Neuronal stem cell (in vitro differentiated cells): ENCODE measurements at regions not wholly inside any gene's neighbourhood (a gene's known extent, or its start where the extent isn't known, plus 50 kb on each side); places are given as distances from the start of the nearest gene placed in this dataset.
"Not testable (repeated sequence)": the region's sequence is repeated elsewhere in the genome, so short reads cannot be mapped to it uniquely, and the experiment has no call there.

ENCODE experiments used
- DNase-seq: peaks from one replicate; pipeline ENCODE4 v3.0.0-alpha.2; 2013; ENCODE audit warnings: low spot score
- H2AFZ ChIP-seq: one replicate; pipeline ENCODE4 v1.6.1; 2013; ENCODE audit warnings: mild to moderate bottlenecking, low read length, inconsistent platforms
- H2AK5ac ChIP-seq: 2 replicates; pipeline ENCODE4 v1.6.1; 2013; ENCODE audit warnings: low read depth, mild to moderate bottlenecking, inconsistent platforms, low read length, moderate library complexity, mixed read lengths
- H2BK120ac ChIP-seq: 2 replicates; pipeline ENCODE4 v1.6.1; 2013; ENCODE audit warnings: low read depth, mild to moderate bottlenecking, inconsistent platforms, low read length, moderate library complexity, mixed read lengths
- H2BK12ac ChIP-seq: one replicate; pipeline ENCODE4 v1.6.1; 2013; ENCODE audit warnings: low read length, inconsistent platforms
- H2BK15ac ChIP-seq: 2 replicates; pipeline ENCODE4 v1.6.1; 2013; ENCODE audit warnings: mild to moderate bottlenecking, low read length, inconsistent platforms, mixed read lengths
- H2BK5ac ChIP-seq: one replicate; pipeline ENCODE4 v1.6.1; 2013; ENCODE audit warnings: inconsistent platforms, mild to moderate bottlenecking, low read length, moderate library complexity
- H3K14ac ChIP-seq: one replicate; pipeline ENCODE4 v1.6.1; 2013; ENCODE audit warnings: low read length, inconsistent platforms
- H3K18ac ChIP-seq: 2 replicates; pipeline ENCODE4 v1.6.1; 2013; ENCODE audit warnings: low read length, inconsistent platforms
- H3K23ac ChIP-seq: 2 replicates; pipeline ENCODE4 v1.6.1; 2013; ENCODE audit warnings: low read depth, mild to moderate bottlenecking, mixed read lengths, low read length, inconsistent platforms; ENCODE audit not compliant: poor library complexity
- H3K27ac ChIP-seq: replicated peaks from 3 replicates; pipeline ENCODE4 v1.5.1; 2013; ENCODE audit warnings: low read length, inconsistent platforms
- H3K27me3 ChIP-seq, 3 experiments: 2 replicates each; pipeline ENCODE4 v1.6.1; 2013; ENCODE audit warnings: low read length in 3 of 3, mild to moderate bottlenecking in 2 of 3, inconsistent platforms in 1 of 3, low read depth in 1 of 3, mixed read lengths in 1 of 3, moderate library complexity in 1 of 3; ENCODE audit not compliant: control insufficient read depth in 3 of 3, insufficient read depth in 3 of 3
- H3K36me3 ChIP-seq, 2 donors: replicated peaks in 1 of 2; 2 replicates each; pipeline ENCODE4 v1.6.1; 2013; ENCODE audit warnings: low read length in 2 of 2; ENCODE audit not compliant: control insufficient read depth in 2 of 2, insufficient read depth in 2 of 2
- H3K4ac ChIP-seq: 2 replicates; pipeline ENCODE4 v1.6.1; 2013; ENCODE audit warnings: inconsistent platforms, mild to moderate bottlenecking, low read length, moderate library complexity
- H3K4me1 ChIP-seq, 2 donors: 1 replicate in 1 of 2; 2 replicates in 1 of 2; pipeline ENCODE4 v1.6.1; 2013; ENCODE audit warnings: low read length in 2 of 2, low read depth in 1 of 2; ENCODE audit not compliant: control insufficient read depth in 2 of 2, insufficient read depth in 1 of 2
- H3K4me2 ChIP-seq: one replicate; pipeline ENCODE4 v1.6.1; 2013; ENCODE audit warnings: mild to moderate bottlenecking, low read length, inconsistent platforms; ENCODE audit not compliant: insufficient read depth, poor library complexity, severe bottlenecking
- H3K4me3 ChIP-seq, 2 donors: 2 replicates each; pipeline ENCODE4 v1.5.1; 2013; ENCODE audit warnings: low read length in 2 of 2, mild to moderate bottlenecking in 2 of 2, inconsistent platforms in 1 of 2, moderate library complexity in 1 of 2
- H3K79me1 ChIP-seq: one replicate; pipeline ENCODE4 v1.6.1; 2013; ENCODE audit warnings: low read depth, mild to moderate bottlenecking, inconsistent platforms, low read length, moderate library complexity
- H3K9ac ChIP-seq: one replicate; pipeline ENCODE4 v1.6.1; 2013; ENCODE audit warnings: mild to moderate bottlenecking, low read depth, low read length, inconsistent platforms; ENCODE audit not compliant: poor library complexity
- H3K9me3 ChIP-seq, 2 donors: replicated peaks in 1 of 2; 2 replicates each; pipeline versions ENCODE3 to v1.6.1; 2013; ENCODE audit warnings: low read length in 2 of 2, mild to moderate bottlenecking in 2 of 2, inconsistent platforms in 1 of 2, low read depth in 1 of 2, mixed read lengths in 1 of 2, moderate library complexity in 1 of 2; ENCODE audit not compliant: control insufficient read depth in 2 of 2, insufficient read depth in 1 of 2
- H4K8ac ChIP-seq: one replicate; pipeline ENCODE4 v1.6.1; 2013; ENCODE audit warnings: low read depth, mild to moderate bottlenecking, inconsistent platforms, low read length, moderate library complexity
- H4K91ac ChIP-seq: one replicate; pipeline ENCODE4 v1.6.1; 2013; ENCODE audit warnings: low read length, low read depth, mild to moderate bottlenecking, inconsistent platforms; ENCODE audit not compliant: poor library complexity
- WGBS, 2 donors: extraction: QIAGEN DNeasy Blood & Tissue Kit; methylation state at CpG; one replicate each; pipeline ENCODE4 v1.1.7; 2013; ENCODE audit warnings: missing lambda C conversion rate in 2 of 2, mixed read lengths in 1 of 2; ENCODE audit not compliant: insufficient read length in 2 of 2, insufficient replicate concordance in 1 of 2; ENCODE audit errors: extremely low coverage in 2 of 2; 5-methylcytosine and 5-hydroxymethylcytosine counted together

GRCh38 chr17:79557276-79558090, 53.4 kb downstream of the RBFOX3 start:
- H3K4ac ChIP-seq = no peak overlapping the region
- H3K27me3 ChIP-seq = peaks cover 0 to 3% (median 0%) of the 10 kb centered on the region in 3 experiments
- H3K23ac ChIP-seq = no peak overlapping the region
- no peak overlapping the region for H3K27ac ChIP-seq
- H2AFZ ChIP-seq = no peak overlapping the region
- no peaks in the 10 kb centered on the region for H3K36me3 ChIP-seq
- DNase-seq = no peak
- H3K4me1 ChIP-seq = peaks cover 0 to 11% of the 10 kb centered on the region in 2 donors
- no peak overlapping the region for H2BK5ac ChIP-seq
- no peak overlapping the region for H2BK12ac ChIP-seq
- H3K4me3 ChIP-seq = no peak overlapping the region
- H3K9me3 ChIP-seq = peaks cover 0 to 4% of the 10 kb centered on the region in 2 donors
- no peaks in the 10 kb centered on the region for H3K79me1 ChIP-seq
- no peak overlapping the region for H4K8ac ChIP-seq
- peak overlapping the region; percentile 71 for H2AK5ac ChIP-seq
- no peak overlapping the region for H3K4me2 ChIP-seq
- no peak overlapping the region for H3K14ac ChIP-seq
- no peak overlapping the region for H2BK15ac ChIP-seq
- no peak overlapping the region for H3K18ac ChIP-seq
- no CpG with 5 or more reads among the region's 22 CpGs for WGBS, 2 donors
- no peak overlapping the region for H2BK120ac ChIP-seq
- H3K9ac ChIP-seq = no peak overlapping the region
- no peak overlapping the region for H4K91ac ChIP-seq

- Histone ChIP-seq H2BK15ac (no peak overlapping the region), H4K8ac (no peak overlapping the region), H2AK5ac (no peak overlapping the region), H3K4me3 (no peak overlapping the region), H3K27ac (no peak overlapping the region), H4K91ac (no peak overlapping the region), H2BK12ac (no peak overlapping the region), H3K4ac (no peak overlapping the region), H3K14ac (no peak overlapping the region), H2AFZ (no peak overlapping the region), H3K4me2 (no peak overlapping the region), H3K23ac (no peak overlapping the region), H3K4me1 (peaks cover 0 to 11% of the 10 kb centered on the region in 2 donors), H3K9ac (no peak overlapping the region), H3K36me3 (peaks cover 0 to 2% of the 10 kb centered on the region in 2 donors), H2BK5ac (no peak overlapping the region), H3K18ac (peak overlapping the region; percentile 15), H3K9me3 (peaks cover 0 to 4% of the 10 kb centered on the region in 2 donors), H3K27me3 (peaks cover 0 to 3% (median 0%) of the 10 kb centered on the region in 3 experiments), H3K79me1 (no peaks in the 10 kb centered on the region), H2BK120ac (no peak overlapping the region)
- WGBS, 2 donors = no CpG with 5 or more reads among the region's 9 CpGs
- DNase-seq = no peak
Observed at GRCh38 chr17:79556271-79556670, 54.6 kb downstream of the RBFOX3 start.

GRCh38 chr17:79555543-79555942, 55.3 kb downstream of the RBFOX3 start:
- H3K4ac ChIP-seq = no peak overlapping the region
- no peak overlapping the region for H3K27ac ChIP-seq
- H3K9me3 ChIP-seq = peaks cover 0 to 4% of the 10 kb centered on the region in 2 donors
- H2BK12ac ChIP-seq = no peak overlapping the region
- peaks cover 0 to 11% of the 10 kb centered on the region in 2 donors for H3K4me1 ChIP-seq
- H3K79me1 ChIP-seq = no peaks in the 10 kb centered on the region
- no peak overlapping the region for H2BK5ac ChIP-seq
- no peak overlapping the region for H2BK120ac ChIP-seq
- DNase-seq = no peak
- H3K14ac ChIP-seq = no peak overlapping the region
- no peak overlapping the region for H4K8ac ChIP-seq
- WGBS, 2 donors = no CpG with 5 or more reads among the region's 5 CpGs
- no peak overlapping the region for H2BK15ac ChIP-seq
- no peak overlapping the region for H2AFZ ChIP-seq
- H3K23ac ChIP-seq = peak overlapping the region; percentile 52
- H2AK5ac ChIP-seq = no peak overlapping the region
- peak overlapping the region in 1 of 2 donors; percentile 28 for H3K4me3 ChIP-seq
- no peak overlapping the region for H3K18ac ChIP-seq
- H3K36me3 ChIP-seq = peaks cover 0 to 2% of the 10 kb centered on the region in 2 donors
- H3K4me2 ChIP-seq = no peak overlapping the region
- no peak overlapping the region for H4K91ac ChIP-seq
- H3K27me3 ChIP-seq = peaks cover 0 to 3% (median 0%) of the 10 kb centered on the region in 3 experiments
- peak overlapping the region; percentile 56 for H3K9ac ChIP-seq

GRCh38 chr17:79554346-79554745, 56.5 kb downstream of the RBFOX3 start:
- not testable (repeated sequence) for H3K18ac ChIP-seq, H4K8ac ChIP-seq, H3K27me3 ChIP-seq, H2AK5ac ChIP-seq, H3K4ac ChIP-seq, H3K27ac ChIP-seq, H3K4me2 ChIP-seq, H3K14ac ChIP-seq, DNase-seq, H2BK15ac ChIP-seq, H3K79me1 ChIP-seq, H3K36me3 ChIP-seq, H2BK12ac ChIP-seq, H2AFZ ChIP-seq, H3K4me3 ChIP-seq, H3K9me3 ChIP-seq, H2BK5ac ChIP-seq, H4K91ac ChIP-seq, H3K23ac ChIP-seq, H2BK120ac ChIP-seq, H3K9ac ChIP-seq
- peaks cover 0 to 16% of the 10 kb centered on the region in 2 donors for H3K4me1 ChIP-seq
- no CpG with 5 or more reads among the region's 5 CpGs for WGBS, 2 donors
